ENCODE measurements at regions not wholly inside any gene's neighbourhood (a gene's known extent, or its start where the extent isn't known, plus 50 kb on each side); places are given as distances from the start of the nearest gene placed in this dataset.

DNA sequence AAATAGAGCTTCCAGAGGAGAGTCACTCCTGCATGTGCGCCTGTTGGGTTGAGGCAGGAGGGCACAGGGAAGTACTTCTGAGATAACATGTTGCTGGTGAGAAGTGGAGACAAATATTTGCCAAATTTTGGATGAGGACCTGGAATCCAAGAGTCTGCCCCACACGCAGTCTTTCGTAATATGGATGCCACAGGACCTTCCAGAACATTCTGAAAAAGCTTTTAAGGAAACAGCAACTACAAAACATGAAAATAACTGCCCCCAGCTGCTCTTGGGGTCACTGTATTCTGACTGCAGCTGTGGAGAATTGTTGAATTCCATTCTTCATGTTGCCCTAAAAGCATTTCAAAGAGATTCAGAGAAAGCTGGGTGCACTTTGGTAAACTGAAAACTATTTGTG, 227.5 kb downstream of the C1D start:
- 66 to 80% methylated on average over 3 of the region's 3 CpGs for WGBS, 2 donors
- no peaks in the 10 kb centered on the region for H3K27me3 ChIP-seq (ENCODE audit: control insufficient read depth in 3 of 3, insufficient read depth in 3 of 3, low read length in 2 of 3)
- no peaks in the 10 kb centered on the region for H3K36me3 ChIP-seq (ENCODE audit: control insufficient read depth in 4 of 4, insufficient read depth in 4 of 4, low read length in 4 of 4)
- no peak for DNase-seq
- H3K9ac ChIP-seq (ENCODE audit: insufficient read depth in 1 of 2, low read length in 2 of 2): no peak overlapping the region
- H3K27ac ChIP-seq (ENCODE audit: low read depth in 1 of 2, low read length in 1 of 2): no peak overlapping the region
- no peak for ATAC-seq (ENCODE audit: insufficient read depth, low FRiP score)
- H3K4me1 ChIP-seq (ENCODE audit: control insufficient read depth in 5 of 5, insufficient read depth in 5 of 5, low read length in 5 of 5): peaks cover 0 to 6% (median 0%) of the 10 kb centered on the region in 5 donors
- no peak for TF ChIP-seq CTCF (IDR thresholded peaks at IDR 0.05; ENCODE audit: control extremely low read depth, extremely low read depth)
- no peak overlapping the region for H3K4me3 ChIP-seq
- H3K9me3 ChIP-seq (ENCODE audit: control insufficient read depth in 4 of 4, insufficient read depth in 3 of 4, low read length in 3 of 4): no peaks in the 10 kb centered on the region

- DNase-seq (no peak), ATAC-seq (ENCODE audit: insufficient read depth, low FRiP score) (no peak)
- H3K4me3 ChIP-seq: no peak overlapping the region
- H3K4me1 ChIP-seq (ENCODE audit: control insufficient read depth in 5 of 5, insufficient read depth in 5 of 5, low read length in 5 of 5): peaks cover 0 to 8% (median 0%) of the 10 kb centered on the region in 5 donors
- H3K27me3 ChIP-seq (ENCODE audit: control insufficient read depth in 3 of 3, insufficient read depth in 3 of 3, low read length in 2 of 3): no peaks in the 10 kb centered on the region
- TF ChIP-seq CTCF (IDR thresholded peaks at IDR 0.05; ENCODE audit: control extremely low read depth, extremely low read depth): no peak
- no peak overlapping the region for H3K27ac ChIP-seq (ENCODE audit: low read depth in 1 of 2, low read length in 1 of 2)
- no peaks in the 10 kb centered on the region for H3K9me3 ChIP-seq (ENCODE audit: control insufficient read depth in 4 of 4, insufficient read depth in 3 of 4, low read length in 3 of 4)
- no peaks in the 10 kb centered on the region for H3K36me3 ChIP-seq (ENCODE audit: control insufficient read depth in 4 of 4, insufficient read depth in 4 of 4, low read length in 4 of 4)
- no peak overlapping the region for H3K9ac ChIP-seq (ENCODE audit: insufficient read depth in 1 of 2, low read length in 2 of 2)
- WGBS, 2 donors: 83 to 90% methylated on average over 5 of the region's 5 CpGs
These were observed 225.9 kb downstream of the C1D start for GRCh38 chr2:67836866-67837265.

DNA sequence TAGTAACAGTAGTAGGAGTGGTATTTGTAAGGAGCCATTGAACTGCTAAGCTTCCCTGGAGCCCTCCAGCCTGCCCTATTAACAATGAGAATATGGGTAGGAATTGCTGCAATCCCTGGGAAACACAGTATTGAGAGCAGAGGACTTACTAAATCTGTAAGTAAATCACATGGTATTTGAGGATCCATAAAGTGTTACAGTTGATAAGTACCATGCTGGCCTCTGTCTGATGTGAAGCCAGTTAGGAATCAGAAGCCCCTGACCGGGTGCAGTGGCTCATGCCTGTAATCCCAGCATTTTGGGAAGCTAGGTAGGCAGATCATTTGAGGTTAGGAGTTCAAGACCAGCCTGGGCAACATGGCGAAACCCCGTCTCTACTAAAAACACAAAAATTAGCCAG, 224.6 kb downstream of the C1D start:
- no peak for TF ChIP-seq CTCF (IDR thresholded peaks at IDR 0.05; ENCODE audit: control extremely low read depth, extremely low read depth)
- WGBS, 2 donors: 85 to 95% methylated on average over 3 of the region's 3 CpGs
- H3K27me3 ChIP-seq (ENCODE audit: control insufficient read depth in 3 of 3, insufficient read depth in 3 of 3, low read length in 2 of 3): no peaks in the 10 kb centered on the region
- ATAC-seq (ENCODE audit: insufficient read depth, low FRiP score): no peak
- peaks cover 0 to 13% (median 0%) of the 10 kb centered on the region in 5 donors for H3K4me1 ChIP-seq (ENCODE audit: control insufficient read depth in 5 of 5, insufficient read depth in 5 of 5, low read length in 5 of 5)
- no peak overlapping the region for H3K4me3 ChIP-seq
- DNase-seq: no peak
- H3K9me3 ChIP-seq (ENCODE audit: control insufficient read depth in 4 of 4, insufficient read depth in 3 of 4, low read length in 3 of 4): no peaks in the 10 kb centered on the region
- no peak overlapping the region for H3K27ac ChIP-seq (ENCODE audit: low read depth in 1 of 2, low read length in 1 of 2)
- H3K9ac ChIP-seq (ENCODE audit: insufficient read depth in 1 of 2, low read length in 2 of 2): no peak overlapping the region
- no peaks in the 10 kb centered on the region for H3K36me3 ChIP-seq (ENCODE audit: control insufficient read depth in 4 of 4, insufficient read depth in 4 of 4, low read length in 4 of 4)

- TF ChIP-seq CTCF (IDR thresholded peaks at IDR 0.05; ENCODE audit: control extremely low read depth, extremely low read depth): no peak
- ATAC-seq (ENCODE audit: insufficient read depth, low FRiP score) (no peak), DNase-seq (no peak)
- 88% methylated on average over 3 of the region's 3 CpGs for WGBS, 2 donors
- Histone ChIP-seq H3K27ac (ENCODE audit: low read depth in 1 of 2, low read length in 1 of 2) (no peak overlapping the region), H3K9me3 (ENCODE audit: control insufficient read depth in 4 of 4, insufficient read depth in 3 of 4, low read length in 3 of 4) (no peaks in the 10 kb centered on the region), H3K4me1 (ENCODE audit: control insufficient read depth in 5 of 5, insufficient read depth in 5 of 5, low read length in 5 of 5) (peaks cover 0 to 17% (median 0%) of the 10 kb centered on the region in 5 donors), H3K27me3 (ENCODE audit: control insufficient read depth in 3 of 3, insufficient read depth in 3 of 3, low read length in 2 of 3) (no peaks in the 10 kb centered on the region), H3K4me3 (no peak overlapping the region), H3K36me3 (ENCODE audit: control insufficient read depth in 4 of 4, insufficient read depth in 4 of 4, low read length in 4 of 4) (no peaks in the 10 kb centered on the region), H3K9ac (ENCODE audit: insufficient read depth in 1 of 2, low read length in 2 of 2) (no peak overlapping the region)
These were observed 223.6 kb downstream of the C1D start for GRCh38 chr2:67839242-67839641.
